GM21447 (cell line): ENCODE measurements at regions not wholly inside any gene's neighbourhood (a gene's known extent, or its start where the extent isn't known, plus 50 kb on each side); places are given as distances from the start of the nearest gene placed in this dataset.

ENCODE experiments used
- ATAC-seq: cut with Tn5 transposase; IDR thresholded peaks from one replicate; pipeline ENCODE4 v1.9.1; 2021; ENCODE audit not compliant: unreplicated experiment

- no peak for ATAC-seq
Observed at GRCh38 chr6:102549221-102549874, 1155.8 kb downstream of the GRIK2 start.

- ATAC-seq: no peak
Observed at GRCh38 chr6:102525336-102525735, 1131.8 kb downstream of the GRIK2 start.

GRCh38 chr6:102520966-102521365, 1127.5 kb downstream of the GRIK2 start:
- no peak for ATAC-seq

GRCh38 chr6:102517506-102517905, 1124.0 kb downstream of the GRIK2 start:
- no peak for ATAC-seq

- no peak for ATAC-seq
Observed at GRCh38 chr6:102501615-102502014, 1108.1 kb downstream of the GRIK2 start.

- ATAC-seq: no peak
Observed at GRCh38 chr6:102494808-102495207, 1101.3 kb downstream of the GRIK2 start.

- ATAC-seq: no peak
Observed at GRCh38 chr6:102493485-102493884, 1100.0 kb downstream of the GRIK2 start.

- ATAC-seq: no peak
Observed at GRCh38 chr6:102488729-102489128, 1095.2 kb downstream of the GRIK2 start.

- no peak for ATAC-seq
Observed at GRCh38 chr6:102485480-102485879, 1092.0 kb downstream of the GRIK2 start.

GRCh38 chr6:102474041-102474807, 1080.7 kb downstream of the GRIK2 start:
- no peak for ATAC-seq

- no peak for ATAC-seq
Observed at GRCh38 chr6:102458990-102459389, 1065.5 kb downstream of the GRIK2 start.

- ATAC-seq: no peak
Observed at GRCh38 chr6:102438171-102438570, 1044.7 kb downstream of the GRIK2 start.

- no peak for ATAC-seq
Observed at GRCh38 chr6:102417368-102417998, 1024.0 kb downstream of the GRIK2 start.

- no peak for ATAC-seq
Observed at GRCh38 chr6:102415891-102416290, 1022.4 kb downstream of the GRIK2 start.

- ATAC-seq: no peak
Observed at GRCh38 chr6:102411796-102412195, 1018.3 kb downstream of the GRIK2 start.

GRCh38 chr6:102407886-102408741, 1014.6 kb downstream of the GRIK2 start:
- ATAC-seq: no peak

- no peak for ATAC-seq
Observed at GRCh38 chr6:102405860-102406259, 1012.4 kb downstream of the GRIK2 start.

- no peak for ATAC-seq
Observed at GRCh38 chr6:102402635-102403329, 1009.3 kb downstream of the GRIK2 start.

GRCh38 chr6:102398788-102399390, 1005.4 kb downstream of the GRIK2 start:
- ATAC-seq: no peak

- no peak for ATAC-seq
Observed at GRCh38 chr6:102390541-102390940, 997.0 kb downstream of the GRIK2 start.
